ENCODE measurements at regions not wholly inside any gene's neighbourhood (a gene's known extent, or its start where the extent isn't known, plus 50 kb on each side); places are given as distances from the start of the nearest gene placed in this dataset.

DNA sequence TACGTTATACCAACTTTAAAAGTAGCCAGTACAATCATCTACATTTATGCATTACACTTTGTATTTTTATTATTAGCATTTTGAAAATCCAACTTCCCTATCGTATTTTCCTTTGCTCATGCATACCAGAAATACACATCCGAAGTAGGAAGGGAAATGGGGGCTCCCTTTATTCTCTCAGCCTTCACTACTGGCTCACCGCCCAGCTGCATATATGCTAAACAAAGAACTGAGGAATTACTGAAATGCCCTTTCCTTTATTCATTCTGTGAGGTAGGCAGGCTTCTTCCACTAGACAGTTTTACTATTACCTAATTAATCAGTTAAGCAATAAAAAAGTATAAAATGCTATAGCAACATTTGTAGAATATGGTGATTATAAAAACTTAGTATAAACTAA lies 291.6 kb downstream of the KLF12 start:
- Mint-ChIP-seq H3K27ac (no peak overlapping the region), H3K27me3 (ENCODE audit: low read depth) (no peaks in the 10 kb centered on the region), H3K9me3 (no peaks in the 10 kb centered on the region), H3K4me3 (no peak overlapping the region), H3K4me1 (no peaks in the 10 kb centered on the region), H3K36me3 (peaks cover 11% of the 10 kb centered on the region)
- DNase-seq (ENCODE audit: low spot score in 2 of 2, unreplicated experiment in 2 of 2), result no peak
- TF ChIP-seq, protein P1, sequence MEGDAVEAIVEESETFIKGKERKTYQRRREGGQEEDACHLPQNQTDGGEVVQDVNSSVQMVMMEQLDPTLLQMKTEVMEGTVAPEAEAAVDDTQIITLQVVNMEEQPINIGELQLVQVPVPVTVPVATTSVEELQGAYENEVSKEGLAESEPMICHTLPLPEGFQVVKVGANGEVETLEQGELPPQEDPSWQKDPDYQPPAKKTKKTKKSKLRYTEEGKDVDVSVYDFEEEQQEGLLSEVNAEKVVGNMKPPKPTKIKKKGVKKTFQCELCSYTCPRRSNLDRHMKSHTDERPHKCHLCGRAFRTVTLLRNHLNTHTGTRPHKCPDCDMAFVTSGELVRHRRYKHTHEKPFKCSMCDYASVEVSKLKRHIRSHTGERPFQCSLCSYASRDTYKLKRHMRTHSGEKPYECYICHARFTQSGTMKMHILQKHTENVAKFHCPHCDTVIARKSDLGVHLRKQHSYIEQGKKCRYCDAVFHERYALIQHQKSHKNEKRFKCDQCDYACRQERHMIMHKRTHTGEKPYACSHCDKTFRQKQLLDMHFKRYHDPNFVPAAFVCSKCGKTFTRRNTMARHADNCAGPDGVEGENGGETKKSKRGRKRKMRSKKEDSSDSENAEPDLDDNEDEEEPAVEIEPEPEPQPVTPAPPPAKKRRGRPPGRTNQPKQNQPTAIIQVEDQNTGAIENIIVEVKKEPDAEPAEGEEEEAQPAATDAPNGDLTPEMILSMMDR (IDR thresholded peaks at IDR 0.05; ENCODE audit: unreplicated experiment), result no peak

DNA sequence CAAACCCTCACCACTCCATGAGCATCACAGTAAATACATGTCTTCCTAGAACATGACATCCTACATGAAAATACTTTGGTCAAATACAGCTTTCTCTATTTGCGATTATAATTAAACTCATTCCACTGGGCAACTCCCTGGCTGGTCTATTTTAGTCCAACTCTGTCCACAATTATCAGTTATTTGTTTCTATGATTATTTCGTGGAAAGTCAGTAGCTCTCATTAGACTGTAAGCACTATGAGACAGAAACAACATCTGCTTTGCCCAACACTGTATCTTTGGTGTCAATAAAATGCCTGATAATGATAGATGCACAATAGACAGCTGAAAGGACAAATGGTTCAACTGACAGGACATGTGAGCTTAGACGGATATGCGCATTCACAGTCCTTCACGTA lies 292.0 kb downstream of the KLF12 start:
- peaks cover 11% of the 10 kb centered on the region for H3K36me3 Mint-ChIP-seq
- H3K9me3 Mint-ChIP-seq, result no peaks in the 10 kb centered on the region
- TF ChIP-seq, protein P1 (IDR thresholded peaks at IDR 0.05; ENCODE audit: unreplicated experiment), result no peak
- no peak overlapping the region for H3K27ac Mint-ChIP-seq
- DNase-seq (ENCODE audit: low spot score in 2 of 2, unreplicated experiment in 2 of 2), result no peak
- no peaks in the 10 kb centered on the region for H3K27me3 Mint-ChIP-seq (ENCODE audit: low read depth)
- no peak overlapping the region for H3K4me3 Mint-ChIP-seq
- H3K4me1 Mint-ChIP-seq, result no peaks in the 10 kb centered on the region

DNA sequence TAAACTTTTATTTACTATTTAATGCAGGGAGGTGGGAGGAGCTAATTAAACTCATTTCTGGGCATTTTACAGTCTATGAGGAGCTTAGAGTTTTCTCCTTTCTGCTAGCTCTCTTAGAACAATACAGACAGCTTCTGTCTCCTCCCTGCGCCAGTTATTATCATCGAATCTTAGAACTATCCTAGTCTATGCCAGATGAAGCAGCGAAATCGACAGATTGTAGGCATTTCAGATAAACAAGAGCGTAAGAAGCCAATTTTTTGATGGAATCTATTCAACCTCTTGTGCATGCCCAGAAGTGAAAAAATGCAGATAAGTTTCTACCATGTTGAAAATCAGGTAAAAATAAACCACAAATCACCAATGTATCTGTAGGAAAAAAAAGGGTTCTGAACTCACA lies 297.1 kb downstream of the KLF12 start:
- Mint-ChIP-seq H3K9me3 (no peaks in the 10 kb centered on the region), H3K27me3 (ENCODE audit: low read depth) (no peaks in the 10 kb centered on the region), H3K36me3 (no peaks in the 10 kb centered on the region), H3K27ac (no peak overlapping the region), H3K4me3 (no peak overlapping the region), H3K4me1 (peaks cover 12% of the 10 kb centered on the region)
- TF ChIP-seq, protein P1 (IDR thresholded peaks at IDR 0.05; ENCODE audit: unreplicated experiment), result no peak
- DNase-seq (ENCODE audit: low spot score in 2 of 2, unreplicated experiment in 2 of 2), result no peak

DNA sequence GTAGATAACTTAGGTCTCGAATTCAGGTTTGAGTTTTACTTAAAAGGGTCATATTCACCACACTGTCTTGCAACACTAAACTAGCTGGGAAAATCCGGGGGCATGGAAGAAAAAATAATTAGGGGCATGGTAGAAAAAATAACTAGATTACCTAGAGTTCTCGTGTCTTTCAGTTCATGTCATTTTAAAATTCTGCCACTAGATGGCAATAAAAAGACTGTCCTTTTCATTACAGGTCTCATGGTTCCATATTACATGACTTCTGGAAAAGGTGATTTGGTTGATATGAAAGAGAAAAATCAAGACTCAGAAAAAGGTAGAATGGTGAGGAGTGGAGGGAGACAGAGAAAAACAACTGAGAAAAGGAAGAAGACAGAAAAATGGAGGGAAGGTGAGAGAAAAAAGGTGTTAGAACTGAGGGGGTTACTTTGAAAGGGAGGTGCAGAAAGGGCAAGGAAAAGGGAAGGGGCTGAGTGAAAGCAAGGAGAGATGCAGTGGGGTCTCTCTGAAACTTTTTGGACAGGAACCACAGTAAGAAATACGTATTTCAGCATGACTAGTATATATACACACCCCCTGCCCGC lies 299.0 kb downstream of the KLF12 start:
- H3K36me3 Mint-ChIP-seq, result no peaks in the 10 kb centered on the region
- TF ChIP-seq, protein P1 (IDR thresholded peaks at IDR 0.05; ENCODE audit: unreplicated experiment), result peak; percentile 80
- no peak overlapping the region for H3K4me3 Mint-ChIP-seq
- no peak for DNase-seq (ENCODE audit: low spot score in 2 of 2, unreplicated experiment in 2 of 2)
- peaks cover 14% of the 10 kb centered on the region for H3K4me1 Mint-ChIP-seq
- no peaks in the 10 kb centered on the region for H3K9me3 Mint-ChIP-seq
- H3K27me3 Mint-ChIP-seq (ENCODE audit: low read depth), result no peaks in the 10 kb centered on the region
- H3K27ac Mint-ChIP-seq, result no peak overlapping the region

DNA sequence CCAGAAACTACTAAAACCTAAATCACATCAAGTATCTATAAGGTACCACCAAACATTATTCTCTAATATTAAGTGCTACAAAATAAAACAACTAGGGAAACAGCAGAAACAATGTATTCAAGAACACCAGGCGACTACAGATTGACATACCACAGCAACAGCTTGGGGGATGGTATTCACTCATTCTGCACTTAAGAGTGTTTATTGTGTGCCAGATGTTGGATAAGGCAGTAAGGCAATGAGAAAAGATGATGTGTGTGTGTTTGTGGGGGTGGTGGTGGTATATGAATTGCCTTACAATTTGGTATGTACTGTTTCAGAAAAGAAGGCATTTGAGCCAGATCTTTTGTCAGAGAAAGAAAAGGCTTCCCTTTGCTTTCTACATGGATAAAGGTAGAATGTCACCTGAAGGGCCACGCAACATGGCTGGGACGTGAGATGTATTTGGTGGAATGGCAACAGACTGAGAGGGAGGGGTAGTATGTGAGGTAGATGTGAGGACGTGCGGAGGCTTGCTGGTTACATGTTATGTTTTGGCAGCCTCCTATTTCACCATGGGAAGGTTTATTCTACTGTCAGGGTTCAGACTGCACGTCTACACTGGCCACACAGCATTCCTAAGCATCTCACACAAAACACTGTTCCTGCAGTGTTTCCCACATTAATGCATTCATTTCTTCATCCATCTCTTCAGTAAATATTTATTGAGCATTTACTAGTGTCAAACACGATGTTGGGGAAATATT lies 300.7 kb downstream of the KLF12 start:
- Mint-ChIP-seq H3K27ac (no peak overlapping the region), H3K4me3 (no peak overlapping the region), H3K9me3 (no peaks in the 10 kb centered on the region), H3K4me1 (peaks cover 19% of the 10 kb centered on the region), H3K27me3 (ENCODE audit: low read depth) (no peaks in the 10 kb centered on the region), H3K36me3 (no peaks in the 10 kb centered on the region)
- DNase-seq (ENCODE audit: low spot score in 2 of 2, unreplicated experiment in 2 of 2), result no peak
- TF ChIP-seq, protein P1 (IDR thresholded peaks at IDR 0.05; ENCODE audit: unreplicated experiment), result no peak

All from mesothelial cell of epicardium (in vitro differentiated cells).